Fibroblast of mammary gland (primary cell): ENCODE measurements at regions not wholly inside any gene's neighbourhood (a gene's known extent, or its start where the extent isn't known, plus 50 kb on each side); places are given as distances from the start of the nearest gene placed in this dataset.

ENCODE experiments used
- DNase-seq: peaks from one replicate; pipeline ENCODE4 v3.0.0-alpha.2; 2010; ENCODE audit warnings: low read depth
- H3K4me3 ChIP-seq: 2 replicates; pipeline ENCODE4 v1.5.1; 2011; ENCODE audit warnings: low read depth, mild to moderate bottlenecking, low read length, moderate library complexity; ENCODE audit not compliant: control insufficient read depth
- TF ChIP-seq, protein P1 (sequence below): conservative IDR thresholded peaks from 2 replicates; pipeline ENCODE4 v1.5.1; 2011; ENCODE audit warnings: low read depth, low read length, inconsistent platforms; ENCODE audit not compliant: control insufficient read depth, insufficient read depth

DNA sequence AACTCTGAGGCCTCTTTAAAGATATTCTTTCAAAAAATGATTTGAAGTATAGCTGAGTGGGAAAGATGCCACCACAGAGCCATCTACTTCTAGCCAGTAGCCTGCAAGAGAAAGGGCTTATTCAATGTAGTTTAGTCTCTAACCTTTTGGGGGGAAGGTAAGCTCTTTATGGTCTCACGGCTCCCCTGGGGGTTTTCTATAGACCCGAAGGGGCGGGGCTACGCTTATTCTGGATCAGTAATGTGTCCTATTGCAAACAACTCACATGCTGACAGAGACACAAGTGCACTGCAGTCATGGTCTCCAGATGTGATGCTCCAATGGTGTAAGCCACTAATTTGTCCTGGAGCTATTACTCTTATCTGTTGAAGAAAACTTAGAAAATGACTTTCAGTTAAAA, 53.4 kb upstream of the RPS23 start:
- no peak for DNase-seq
- TF ChIP-seq, protein P1, sequence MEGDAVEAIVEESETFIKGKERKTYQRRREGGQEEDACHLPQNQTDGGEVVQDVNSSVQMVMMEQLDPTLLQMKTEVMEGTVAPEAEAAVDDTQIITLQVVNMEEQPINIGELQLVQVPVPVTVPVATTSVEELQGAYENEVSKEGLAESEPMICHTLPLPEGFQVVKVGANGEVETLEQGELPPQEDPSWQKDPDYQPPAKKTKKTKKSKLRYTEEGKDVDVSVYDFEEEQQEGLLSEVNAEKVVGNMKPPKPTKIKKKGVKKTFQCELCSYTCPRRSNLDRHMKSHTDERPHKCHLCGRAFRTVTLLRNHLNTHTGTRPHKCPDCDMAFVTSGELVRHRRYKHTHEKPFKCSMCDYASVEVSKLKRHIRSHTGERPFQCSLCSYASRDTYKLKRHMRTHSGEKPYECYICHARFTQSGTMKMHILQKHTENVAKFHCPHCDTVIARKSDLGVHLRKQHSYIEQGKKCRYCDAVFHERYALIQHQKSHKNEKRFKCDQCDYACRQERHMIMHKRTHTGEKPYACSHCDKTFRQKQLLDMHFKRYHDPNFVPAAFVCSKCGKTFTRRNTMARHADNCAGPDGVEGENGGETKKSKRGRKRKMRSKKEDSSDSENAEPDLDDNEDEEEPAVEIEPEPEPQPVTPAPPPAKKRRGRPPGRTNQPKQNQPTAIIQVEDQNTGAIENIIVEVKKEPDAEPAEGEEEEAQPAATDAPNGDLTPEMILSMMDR, result no peak
- H3K4me3 ChIP-seq, result no peak overlapping the region

DNA sequence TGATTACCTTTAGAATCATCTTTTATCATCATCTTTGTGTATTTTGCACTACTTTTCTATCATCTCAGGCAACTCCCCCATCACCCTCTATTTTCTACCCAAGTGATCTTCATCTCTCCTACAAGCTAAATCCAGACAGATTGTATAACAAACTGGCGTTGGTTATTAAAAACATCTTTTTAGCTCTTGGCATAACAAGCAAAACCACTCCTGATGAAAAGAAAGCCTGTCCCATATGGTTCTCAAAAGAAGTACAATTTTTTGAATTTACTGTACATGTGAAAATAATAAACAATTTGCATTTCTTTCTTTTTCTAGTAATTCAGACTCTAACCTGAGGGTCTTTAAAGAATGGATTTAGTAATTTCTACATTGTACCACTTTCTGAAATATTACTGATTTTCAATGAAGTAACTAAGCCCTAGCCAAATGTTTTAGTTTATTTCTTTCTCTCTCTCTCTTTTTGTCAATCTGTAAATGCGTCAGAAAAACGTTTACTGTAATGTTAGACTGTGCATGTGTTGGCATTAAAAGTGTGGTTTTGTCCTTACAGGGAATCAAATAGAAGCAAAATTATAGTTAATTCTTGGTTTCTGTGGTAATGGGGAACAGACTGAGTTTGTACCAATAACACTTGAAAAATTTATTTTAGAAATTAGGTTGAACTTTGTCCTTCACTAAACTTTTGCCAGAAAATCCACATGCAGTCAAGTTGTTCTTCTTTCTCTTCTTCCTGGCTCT, 52.5 kb upstream of the RPS23 start:
- DNase-seq, result no peak
- TF ChIP-seq, protein P1, result no peak
- no peak overlapping the region for H3K4me3 ChIP-seq

DNA sequence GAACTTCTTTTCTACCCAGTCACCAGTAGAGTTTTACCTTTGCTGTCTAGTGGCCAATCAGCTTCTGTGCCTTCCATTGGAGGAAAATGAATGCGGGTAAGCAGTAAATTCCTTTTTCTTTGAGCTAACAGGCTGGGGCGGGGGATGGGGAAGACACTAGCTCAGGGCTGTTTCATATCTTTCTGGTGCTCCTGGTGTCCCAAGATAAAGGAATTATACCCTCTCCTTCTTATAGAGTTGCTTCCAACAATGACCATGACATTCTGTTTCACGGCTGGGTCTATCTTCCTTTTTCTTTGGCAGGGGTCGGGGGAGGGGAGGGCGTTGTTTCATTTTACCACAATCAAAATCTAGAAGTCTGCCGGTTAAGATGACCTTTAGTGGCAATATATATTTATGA, 51.2 kb upstream of the RPS23 start:
- TF ChIP-seq, protein P1, result no peak

More for the DNA sequence above, 51.2 kb upstream of the RPS23 start:
- H3K4me3 ChIP-seq, result no peak overlapping the region
- no peak for DNase-seq
